Activated CD4-positive, alpha-beta T cell treated with anti-CD3 and anti-CD28 coated beads for 48 hours (primary cell): ENCODE measurements at regions not wholly inside any gene's neighbourhood (a gene's known extent, or its start where the extent isn't known, plus 50 kb on each side); places are given as distances from the start of the nearest gene placed in this dataset.
"Not testable (repeated sequence)": the region's sequence is repeated elsewhere in the genome, so short reads cannot be mapped to it uniquely, and the experiment has no call there.

ENCODE experiments used
- DNase-seq: peaks from one replicate; pipeline ENCODE4 v3.0.0-alpha.2; 2020

- no peak for DNase-seq
Measured at GRCh38 chr11:64428693-64429092, 69.7 kb downstream of the RPS6KA4 start.

GRCh38 chr11:64429970-64430369 is 71.0 kb downstream of the RPS6KA4 start:
- no peak for DNase-seq

- DNase-seq: no peak
Measured at GRCh38 chr11:64430645-64431044, 71.7 kb downstream of the RPS6KA4 start.

- DNase-seq: no peak
Measured at GRCh38 chr11:64436000-64436399, 77.0 kb downstream of the RPS6KA4 start.

- DNase-seq: no peak
Measured at GRCh38 chr11:64437426-64437825, 78.5 kb downstream of the RPS6KA4 start.

GRCh38 chr11:64438986-64439771 is 80.2 kb downstream of the RPS6KA4 start:
- DNase-seq: no peak

- not testable (repeated sequence) for DNase-seq
Measured at GRCh38 chr11:64439772-64440491, 81.0 kb downstream of the RPS6KA4 start.

GRCh38 chr11:64441127-64441526 is 82.2 kb downstream of the RPS6KA4 start:
- DNase-seq: no peak

- DNase-seq: no peak
Measured at GRCh38 chr11:64443001-64443400, 84.0 kb downstream of the RPS6KA4 start.

GRCh38 chr11:64444838-64445441 is 86.0 kb downstream of the RPS6KA4 start:
- DNase-seq: no peak

- DNase-seq: no peak
Measured at GRCh38 chr11:64445651-64446050, 86.7 kb downstream of the RPS6KA4 start.

- no peak for DNase-seq
Measured at GRCh38 chr11:64447831-64448598, 89.1 kb downstream of the RPS6KA4 start.

- DNase-seq: peak; percentile 85
Measured at GRCh38 chr11:64448599-64449380, 89.8 kb downstream of the RPS6KA4 start.

- DNase-seq: peak; percentile 85
Measured at GRCh38 chr11:64449381-64450167, 90.6 kb downstream of the RPS6KA4 start.

GRCh38 chr11:64450168-64450560 is 91.2 kb downstream of the RPS6KA4 start:
- DNase-seq: no peak

GRCh38 chr11:64451856-64452255 is 92.9 kb downstream of the RPS6KA4 start:
- DNase-seq: no peak

- DNase-seq: no peak
Measured at GRCh38 chr11:64453466-64453865, 94.5 kb downstream of the RPS6KA4 start.

- DNase-seq: no peak
Measured at GRCh38 chr11:64455456-64456261, 96.7 kb downstream of the RPS6KA4 start.

GRCh38 chr11:64456509-64457320 is 97.8 kb downstream of the RPS6KA4 start:
- DNase-seq: no peak
